Breast epithelium (tissue), 3 donors: ENCODE measurements at regions not wholly inside any gene's neighbourhood (a gene's known extent, or its start where the extent isn't known, plus 50 kb on each side); places are given as distances from the start of the nearest gene placed in this dataset.

ENCODE experiments used
- CTCF ChIP-seq, 3 donors: fragments of 450-650 bp; IDR thresholded peaks; one replicate each; pipeline ENCODE4 v1.5.1; 2016 to 2017; ENCODE audit warnings: antibody characterized with exemption in 3 of 3, mild to moderate bottlenecking in 3 of 3, moderate library complexity in 3 of 3
- POLR2A ChIP-seq: fragments of 450-650 bp; IDR thresholded peaks from one replicate; pipeline ENCODE4 v1.6.1; 2016; ENCODE audit warnings: antibody characterized with exemption, mild to moderate bottlenecking, moderate library complexity
- POLR2AphosphoS5 ChIP-seq, 3 donors: sonication (generic); formaldehyde crosslinking; IDR thresholded peaks; one replicate each; pipeline ENCODE4 v1.6.1; 2017; ENCODE audit warnings: antibody characterized with exemption in 3 of 3

- TF ChIP-seq POLR2AphosphoS5 (IDR thresholded peaks at IDR 0.05) (no peak), CTCF (IDR thresholded peaks at IDR 0.05) (no peak), POLR2A (no peak)
These were observed 68.1 kb downstream of the NCOR2 start for GRCh38 chr12:124499190-124499753.
